ENCODE measurements at regions not wholly inside any gene's neighbourhood (a gene's known extent, or its start where the extent isn't known, plus 50 kb on each side); places are given as distances from the start of the nearest gene placed in this dataset.

GRCh38 chr3:107285197-107285596, 92.0 kb upstream of the CCDC54 start:
- Mint-ChIP-seq H3K36me3 (no peaks in the 10 kb centered on the region), H3K9me3 (peaks cover 7% of the 10 kb centered on the region), H3K4me3 (no peak overlapping the region), H3K27me3 (ENCODE audit: insufficient read depth, low read depth) (peaks cover 4% of the 10 kb centered on the region), H3K4me1 (peaks cover 23% of the 10 kb centered on the region), H3K27ac (peak overlapping the region; percentile 18)
- no peaks in the 10 kb centered on the region for H4K20me1 ChIP-seq (ENCODE audit: low read depth)
- H3K36me3 ChIP-seq, result no peaks in the 10 kb centered on the region
- H3K79me2 ChIP-seq (ENCODE audit: low read depth), result no peaks in the 10 kb centered on the region
- TF ChIP-seq CTCF (IDR thresholded peaks at IDR 0.05), result no peak
- TF ChIP-seq EZH2phosphoT487 (IDR thresholded peaks at IDR 0.05), result no peak
- TF ChIP-seq EZH2 (IDR thresholded peaks at IDR 0.05), result no peak
- H3K27me3 ChIP-seq, result no peaks in the 10 kb centered on the region
- H2AFZ ChIP-seq (replicated peaks), result no peak overlapping the region
- H3K4me3 ChIP-seq, result no peak overlapping the region
- peak; percentile 39 for DNase-seq (ENCODE audit: low spot score)
- H3K9me3 ChIP-seq (ENCODE audit: low read depth), result no peaks in the 10 kb centered on the region
- H3K9ac ChIP-seq, result no peak overlapping the region
- peaks cover 13% of the 10 kb centered on the region for H3K4me1 ChIP-seq
- no peak overlapping the region for H3K27ac ChIP-seq
- no peak overlapping the region for H3K4me2 ChIP-seq
- H3F3A ChIP-seq (ENCODE audit: low read depth), result no peaks in the 10 kb centered on the region

GRCh38 chr3:107289354-107289753, 87.9 kb upstream of the CCDC54 start:
- Mint-ChIP-seq H3K9me3 (peaks cover 2% of the 10 kb centered on the region), H3K27ac (no peak overlapping the region), H3K36me3 (no peaks in the 10 kb centered on the region), H3K4me1 (peaks cover 17% of the 10 kb centered on the region), H3K27me3 (ENCODE audit: insufficient read depth, low read depth) (peaks cover 4% of the 10 kb centered on the region), H3K4me3 (no peak overlapping the region)
- no peak for DNase-seq (ENCODE audit: low spot score)
- Histone ChIP-seq H3K4me2 (no peak overlapping the region), H3F3A (ENCODE audit: low read depth) (no peaks in the 10 kb centered on the region), H3K27ac (no peak overlapping the region), H3K4me1 (peaks cover 13% of the 10 kb centered on the region), H3K9me3 (ENCODE audit: low read depth) (no peaks in the 10 kb centered on the region), H3K9ac (no peak overlapping the region), H2AFZ (replicated peaks) (no peak overlapping the region), H3K27me3 (no peaks in the 10 kb centered on the region), H3K79me2 (ENCODE audit: low read depth) (no peaks in the 10 kb centered on the region), H4K20me1 (ENCODE audit: low read depth) (no peaks in the 10 kb centered on the region), H3K4me3 (no peak overlapping the region), H3K36me3 (no peaks in the 10 kb centered on the region)
- TF ChIP-seq EZH2phosphoT487 (IDR thresholded peaks at IDR 0.05) (no peak), EZH2 (IDR thresholded peaks at IDR 0.05) (no peak)

- H3K27me3 Mint-ChIP-seq (ENCODE audit: insufficient read depth, low read depth), result peaks cover 6% of the 10 kb centered on the region
Observed at GRCh38 chr3:107294117-107294516, 83.1 kb upstream of the CCDC54 start.

More at GRCh38 chr3:107294117-107294516, 83.1 kb upstream of the CCDC54 start:
- no peak overlapping the region for H3K4me3 ChIP-seq
- H3K9ac ChIP-seq, result no peak overlapping the region
- H3K9me3 ChIP-seq (ENCODE audit: low read depth), result peaks cover 5% of the 10 kb centered on the region
- H3K4me1 ChIP-seq, result peaks cover 14% of the 10 kb centered on the region
- H4K20me1 ChIP-seq (ENCODE audit: low read depth), result peaks cover 9% of the 10 kb centered on the region
- no peak overlapping the region for H3K27ac Mint-ChIP-seq
- H3K79me2 ChIP-seq (ENCODE audit: low read depth), result no peaks in the 10 kb centered on the region
- no peak for DNase-seq (ENCODE audit: low spot score)
- no peak overlapping the region for H2AFZ ChIP-seq (replicated peaks)
- no peak overlapping the region for H3K4me3 Mint-ChIP-seq
- no peaks in the 10 kb centered on the region for H3K4me1 Mint-ChIP-seq
- no peaks in the 10 kb centered on the region for H3F3A ChIP-seq (ENCODE audit: low read depth)
- H3K4me2 ChIP-seq, result no peak overlapping the region
- H3K27me3 ChIP-seq, result no peaks in the 10 kb centered on the region
- peaks cover 3% of the 10 kb centered on the region for H3K36me3 Mint-ChIP-seq
- no peaks in the 10 kb centered on the region for H3K36me3 ChIP-seq
- no peak overlapping the region for H3K27ac ChIP-seq
- peaks cover 12% of the 10 kb centered on the region for H3K9me3 Mint-ChIP-seq
- TF ChIP-seq CTCF (IDR thresholded peaks at IDR 0.05), result no peak
- no peak for TF ChIP-seq EZH2 (IDR thresholded peaks at IDR 0.05)
- no peak for TF ChIP-seq EZH2phosphoT487 (IDR thresholded peaks at IDR 0.05)

All from neural progenitor cell (in vitro differentiated cells).